CD14-positive monocyte (primary cell): ENCODE measurements at regions not wholly inside any gene's neighbourhood (a gene's known extent, or its start where the extent isn't known, plus 50 kb on each side); places are given as distances from the start of the nearest gene placed in this dataset.

ENCODE experiments used
- DNase-seq, 3 donors: peaks; one replicate each; pipeline ENCODE4 v3.0.0-alpha.2; 2011 to 2022
- H2AFZ ChIP-seq: 2 replicates; pipeline ENCODE4 v1.6.0; 2012; ENCODE audit warnings: mild to moderate bottlenecking, low read depth, low read length, inconsistent platforms; ENCODE audit not compliant: insufficient read depth, poor library complexity, severe bottlenecking
- H3K27ac ChIP-seq, 2 donors: 1 replicate in 1 of 2; 2 replicates in 1 of 2; pipeline ENCODE4 v1.5.1; 2012 to 2013; ENCODE audit warnings: low read length in 2 of 2, control low read depth in 1 of 2, inconsistent platforms in 1 of 2, low read depth in 1 of 2, mild to moderate bottlenecking in 1 of 2
- H3K27me3 ChIP-seq, 2 donors: one replicate each; pipeline versions ENCODE4 v1.6.0 to v1.6.1; 2011 to 2013; ENCODE audit warnings: low read length in 2 of 2; ENCODE audit not compliant: control insufficient read depth in 2 of 2, insufficient read depth in 2 of 2
- H3K36me3 ChIP-seq, 2 donors: replicated peaks in 1 of 2; 1 replicate in 1 of 2; 2 replicates in 1 of 2; pipeline versions ENCODE4 v1.5.1 to v1.6.1; 2012 to 2013; ENCODE audit warnings: low read length in 2 of 2, control low read depth in 1 of 2, inconsistent platforms in 1 of 2, mild to moderate bottlenecking in 1 of 2; ENCODE audit not compliant: insufficient read depth in 2 of 2, control insufficient read depth in 1 of 2
- H3K4me1 ChIP-seq, 2 donors: 1 replicate in 1 of 2; 2 replicates in 1 of 2; pipeline versions ENCODE4 v1.5.1 to v1.6.1; 2012 to 2013; ENCODE audit warnings: low read length in 2 of 2, control low read depth in 1 of 2, inconsistent platforms in 1 of 2, mild to moderate bottlenecking in 1 of 2, moderate library complexity in 1 of 2; ENCODE audit not compliant: insufficient read depth in 2 of 2, control insufficient read depth in 1 of 2
- H3K4me2 ChIP-seq: replicated peaks from 2 replicates; pipeline ENCODE3; 2012; ENCODE audit warnings: low read length, moderate library complexity, mild to moderate bottlenecking; ENCODE audit not compliant: poor library complexity, severe bottlenecking; ENCODE audit errors: extremely low read depth
- H3K4me3 ChIP-seq, 3 experiments: fragments of 200-600 bp in 1 of 3; sonication (generic) in 1 of 3; replicated peaks in 1 of 3; 1 replicate in 2 of 3; 2 replicates in 1 of 3; pipeline ENCODE4 v1.5.1; 2011 to 2013; ENCODE audit warnings: low read length in 3 of 3, mild to moderate bottlenecking in 3 of 3, control low read depth in 2 of 3, low read depth in 2 of 3, inconsistent platforms in 1 of 3, moderate library complexity in 1 of 3
- H3K79me2 ChIP-seq: 2 replicates; pipeline ENCODE4 v1.6.0; 2012; ENCODE audit warnings: mild to moderate bottlenecking, control low read depth, inconsistent platforms, low read length, moderate library complexity; ENCODE audit not compliant: insufficient read depth
- H3K9ac ChIP-seq: 2 replicates; pipeline ENCODE4 v1.6.0; 2017; ENCODE audit warnings: low read length, mild to moderate bottlenecking; ENCODE audit not compliant: insufficient read depth, poor library complexity, severe bottlenecking
- H3K9me3 ChIP-seq, 2 donors: replicated peaks in 1 of 2; 1 replicate in 1 of 2; 2 replicates in 1 of 2; pipeline versions ENCODE4 v1.5.1 to v1.6.1; 2012 to 2013; ENCODE audit warnings: low read length in 2 of 2, control low read depth in 1 of 2; ENCODE audit not compliant: control insufficient read depth in 1 of 2, insufficient read depth in 1 of 2
- H4K20me1 ChIP-seq: 2 replicates; pipeline ENCODE4 v1.6.0; 2012; ENCODE audit warnings: mild to moderate bottlenecking, low read length, control low read depth, moderate library complexity; ENCODE audit not compliant: insufficient read depth
- H3K27ac Mint-ChIP-seq, 7 donors: one replicate each; pipeline ENCODE4 v1.8.0; 2020; ENCODE audit warnings: mild to moderate bottlenecking in 7 of 7, mixed read lengths in 7 of 7, moderate library complexity in 6 of 7, inconsistent platforms in 2 of 7
- H3K27me3 Mint-ChIP-seq, 3 donors: one replicate each; pipeline ENCODE4 v1.8.0; 2021 to 2022; ENCODE audit warnings: low read depth in 3 of 3, mild to moderate bottlenecking in 3 of 3, mixed read lengths in 3 of 3, moderate library complexity in 3 of 3, inconsistent platforms in 1 of 3
- H3K36me3 Mint-ChIP-seq, 2 donors: one replicate each; pipeline ENCODE4 v1.8.0; 2020; ENCODE audit warnings: mixed read lengths in 2 of 2, inconsistent platforms in 1 of 2, mild to moderate bottlenecking in 1 of 2
- H3K4me1 Mint-ChIP-seq: one replicate; pipeline ENCODE4 v1.8.0; 2020; ENCODE audit warnings: mild to moderate bottlenecking, mixed read lengths
- H3K4me3 Mint-ChIP-seq, 2 donors: one replicate each; pipeline ENCODE4 v1.8.0; 2020; ENCODE audit warnings: mild to moderate bottlenecking in 2 of 2, mixed read lengths in 2 of 2, moderate library complexity in 1 of 2
- H3K9me3 Mint-ChIP-seq, 7 donors: one replicate each; pipeline ENCODE4 v1.8.0; 2020 to 2022; ENCODE audit warnings: mixed read lengths in 7 of 7, mild to moderate bottlenecking in 6 of 7, moderate library complexity in 6 of 7, inconsistent platforms in 2 of 7
- WGBS: methylation state at CpG from one replicate; pipeline ENCODE4 v1.1.5; 2013; ENCODE audit warnings: missing lambda C conversion rate; ENCODE audit not compliant: insufficient coverage; 5-methylcytosine and 5-hydroxymethylcytosine counted together
- intact Hi-C, 2 donors: fragments of 100-400 bp; cut with micrococcal nuclease; formaldehyde crosslinking; loops; one replicate each; pipeline versions ENCODE4 v1.15.0 to v1.15.1; 2023
- TF ChIP-seq, protein P1 (sequence below): fragments of 200-600 bp; IDR thresholded peaks from one replicate; pipeline ENCODE4 v1.8.0; 2022; ENCODE audit warnings: antibody characterized with exemption, mild to moderate bottlenecking

DNA sequence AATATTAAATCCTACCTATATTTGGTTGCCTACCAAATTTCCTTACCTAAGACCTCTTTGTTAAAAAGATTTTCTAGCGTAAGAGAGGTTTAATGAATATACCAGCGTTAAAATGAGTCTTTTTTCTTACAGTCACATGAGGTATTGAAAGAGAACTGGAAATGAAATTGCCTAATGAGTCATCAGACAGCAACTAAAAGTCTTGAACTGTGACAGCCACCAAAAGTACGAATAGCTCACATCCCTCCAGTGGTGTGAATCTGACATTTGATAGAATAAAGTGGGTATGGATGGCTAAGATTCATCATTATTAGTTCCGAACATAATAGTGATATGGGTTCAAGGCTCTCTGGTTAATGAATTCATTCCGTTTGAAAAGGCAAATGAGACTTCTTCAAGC is 1297.3 kb downstream of the AACS start:
- no peak overlapping the region for H3K27ac ChIP-seq
- peaks cover 7 to 20% of the 10 kb centered on the region in 2 donors for H3K9me3 ChIP-seq
- no peak overlapping the region for H3K4me3 ChIP-seq
- no peaks in the 10 kb centered on the region for H3K27me3 ChIP-seq
- WGBS, result 71% methylated on average over 2 of the region's 5 CpGs
- H3K4me3 Mint-ChIP-seq, result no peak overlapping the region
- H3K4me2 ChIP-seq, result no peak overlapping the region
- no peaks in the 10 kb centered on the region for H3K4me1 ChIP-seq
- no peak overlapping the region for H3K27ac Mint-ChIP-seq
- H3K27me3 Mint-ChIP-seq, result peaks cover 0 to 2% (median 0%) of the 10 kb centered on the region in 3 donors
- peaks cover 0 to 21% (median 4%) of the 10 kb centered on the region in 7 donors for H3K9me3 Mint-ChIP-seq
- H3K36me3 Mint-ChIP-seq, result no peaks in the 10 kb centered on the region
- no peak for DNase-seq
- intact Hi-C loops, result no loop called here
- H2AFZ ChIP-seq, result no peak overlapping the region
- no peak overlapping the region for H3K9ac ChIP-seq
- no peaks in the 10 kb centered on the region for H3K4me1 Mint-ChIP-seq
- H3K36me3 ChIP-seq, result no peaks in the 10 kb centered on the region
- H4K20me1 ChIP-seq, result no peaks in the 10 kb centered on the region
- TF ChIP-seq, protein P1, sequence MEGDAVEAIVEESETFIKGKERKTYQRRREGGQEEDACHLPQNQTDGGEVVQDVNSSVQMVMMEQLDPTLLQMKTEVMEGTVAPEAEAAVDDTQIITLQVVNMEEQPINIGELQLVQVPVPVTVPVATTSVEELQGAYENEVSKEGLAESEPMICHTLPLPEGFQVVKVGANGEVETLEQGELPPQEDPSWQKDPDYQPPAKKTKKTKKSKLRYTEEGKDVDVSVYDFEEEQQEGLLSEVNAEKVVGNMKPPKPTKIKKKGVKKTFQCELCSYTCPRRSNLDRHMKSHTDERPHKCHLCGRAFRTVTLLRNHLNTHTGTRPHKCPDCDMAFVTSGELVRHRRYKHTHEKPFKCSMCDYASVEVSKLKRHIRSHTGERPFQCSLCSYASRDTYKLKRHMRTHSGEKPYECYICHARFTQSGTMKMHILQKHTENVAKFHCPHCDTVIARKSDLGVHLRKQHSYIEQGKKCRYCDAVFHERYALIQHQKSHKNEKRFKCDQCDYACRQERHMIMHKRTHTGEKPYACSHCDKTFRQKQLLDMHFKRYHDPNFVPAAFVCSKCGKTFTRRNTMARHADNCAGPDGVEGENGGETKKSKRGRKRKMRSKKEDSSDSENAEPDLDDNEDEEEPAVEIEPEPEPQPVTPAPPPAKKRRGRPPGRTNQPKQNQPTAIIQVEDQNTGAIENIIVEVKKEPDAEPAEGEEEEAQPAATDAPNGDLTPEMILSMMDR, result no peak
- no peaks in the 10 kb centered on the region for H3K79me2 ChIP-seq

DNA sequence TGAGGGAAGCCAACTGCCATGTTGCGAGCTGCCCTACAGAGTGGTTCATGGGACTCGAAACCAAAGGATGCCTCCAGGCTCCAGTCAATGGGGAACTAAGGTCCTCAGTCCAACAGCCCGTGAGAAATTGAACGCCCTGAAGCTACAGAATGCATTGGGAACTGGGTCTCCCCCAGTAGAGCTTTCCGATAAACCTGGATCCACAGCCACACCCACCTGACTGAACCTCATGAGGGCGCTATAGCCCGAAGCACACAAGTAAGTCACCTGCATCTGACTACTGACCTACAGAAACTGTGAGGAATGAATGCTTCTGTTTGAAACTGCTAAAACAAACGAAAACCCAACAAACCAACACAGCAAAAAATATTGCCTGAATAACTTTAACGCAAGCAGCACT is 1297.7 kb downstream of the AACS start:
- intact Hi-C loops, result no loop called here
- H4K20me1 ChIP-seq, result no peaks in the 10 kb centered on the region
- TF ChIP-seq, protein P1, result no peak
- Mint-ChIP-seq H3K4me1 (no peaks in the 10 kb centered on the region), H3K9me3 (peaks cover 0 to 18% (median 4%) of the 10 kb centered on the region in 7 donors), H3K36me3 (no peaks in the 10 kb centered on the region), H3K27me3 (peaks cover 0 to 2% (median 0%) of the 10 kb centered on the region in 3 donors), H3K27ac (no peak overlapping the region), H3K4me3 (no peak overlapping the region)
- no peak overlapping the region for H3K4me2 ChIP-seq
- no peak overlapping the region for H3K9ac ChIP-seq
- no peak overlapping the region for H2AFZ ChIP-seq
- H3K79me2 ChIP-seq, result no peaks in the 10 kb centered on the region
- no peaks in the 10 kb centered on the region for H3K36me3 ChIP-seq
- H3K4me3 ChIP-seq, result no peak overlapping the region
- 68% methylated on average over 5 of the region's 9 CpGs for WGBS
- no peaks in the 10 kb centered on the region for H3K4me1 ChIP-seq
- no peaks in the 10 kb centered on the region for H3K27me3 ChIP-seq
- no peak for DNase-seq
- H3K27ac ChIP-seq, result no peak overlapping the region
- peaks cover 7 to 18% of the 10 kb centered on the region in 2 donors for H3K9me3 ChIP-seq
